ENCODE measurements at regions not wholly inside any gene's neighbourhood (a gene's known extent, or its start where the extent isn't known, plus 50 kb on each side); places are given as distances from the start of the nearest gene placed in this dataset.
A peak's percentile ranks its signal among the peaks of the same experiment; 100 is the strongest.

GRCh38 chr10:109433434-109433833 is 489.9 kb downstream of the XPNPEP1 start:
- no peak overlapping the region for H3K4me3 ChIP-seq (ENCODE audit: extremely low read depth in 1 of 4, insufficient read depth in 2 of 4, low read depth in 3 of 4, low read length in 4 of 4)
- ChIA-PET CTCF (ENCODE audit: partially characterized antibody) (interaction anchor here (0.7 to 1.1 kb wide), 3 partner anchors 23 to 340 kb away, joined by 3 read pairs; no protein-coding TSS in a partner anchor), POLR2A (ENCODE audit: partially characterized antibody) (no interaction called here)
- no peaks in the 10 kb centered on the region for H3K4me1 ChIP-seq (replicated peaks in 1 of 4; ENCODE audit: control insufficient read depth in 3 of 4, insufficient read depth in 4 of 4, low read length in 3 of 4)
- no peaks in the 10 kb centered on the region for H3K79me2 ChIP-seq (ENCODE audit: control insufficient read depth in 1 of 2, insufficient read depth in 2 of 2, low read length in 2 of 2)
- peak overlapping the region; percentile 49; the same call in 1 of the 2 replicates for H2AFZ ChIP-seq (ENCODE audit: low read length)
- no peak overlapping the region for H3K9ac ChIP-seq (replicated peaks in 1 of 4; ENCODE audit: extremely low read depth in 1 of 4, low read depth in 3 of 4, low read length in 3 of 4)
- H3K56ac ChIP-seq (replicated peaks; ENCODE audit: insufficient read length, low read depth, low read length), result no peak overlapping the region
- no peaks in the 10 kb centered on the region for H3K23me2 ChIP-seq (ENCODE audit: low read depth, low read length)
- FAIRE-seq, result no peak
- H2BK20ac ChIP-seq (ENCODE audit: low read length), result no peak overlapping the region
- H2BK5ac ChIP-seq (ENCODE audit: low read depth, low read length), result no peak overlapping the region
- H2BK15ac ChIP-seq (ENCODE audit: low read length), result no peak overlapping the region
- H3K4me2 ChIP-seq (ENCODE audit: insufficient read depth in 1 of 2, low read depth in 2 of 2, low read length in 2 of 2), result no peak overlapping the region
- H2AK5ac ChIP-seq (ENCODE audit: low read depth, low read length), result no peak overlapping the region
- no peak overlapping the region for H2BK120ac ChIP-seq (replicated peaks; ENCODE audit: low read depth, low read length)
- TF ChIP-seq BRCA1 (IDR thresholded peaks at IDR 0.05; ENCODE audit: low read depth, low read length), result no peak
- no peak for TF ChIP-seq EGR1 (IDR thresholded peaks at IDR 0.05; ENCODE audit: borderline replicate concordance, low read depth, low read length)
- no peak for TF ChIP-seq PHF8 (conservative IDR thresholded peaks at IDR 0.05; ENCODE audit: low read depth, low read length)
- TF ChIP-seq KDM1A (IDR thresholded peaks at IDR 0.05; ENCODE audit: borderline replicate concordance, low read length), result no peak
- no peak for TF ChIP-seq CBX5 (IDR thresholded peaks at IDR 0.05; ENCODE audit: low read depth, low read length)
- TF ChIP-seq RBBP5 (IDR thresholded peaks at IDR 0.05; ENCODE audit: borderline replicate concordance, low read depth, low read length), result no peak
- no peak for TF ChIP-seq TCF12 (IDR thresholded peaks at IDR 0.05; ENCODE audit: low read depth, low read length)
- TF ChIP-seq CTBP2 (IDR thresholded peaks at IDR 0.05; ENCODE audit: borderline replicate concordance, insufficient read depth, insufficient read length, low read length), result no peak
- no peak for TF ChIP-seq HDAC2 (IDR thresholded peaks at IDR 0.05; ENCODE audit: borderline replicate concordance in 1 of 2, low read depth in 2 of 2, low read length in 2 of 2)
- no peak for TF ChIP-seq MAX (IDR thresholded peaks at IDR 0.05)
- TF ChIP-seq JUND (IDR thresholded peaks at IDR 0.05; ENCODE audit: low read length), result no peak
- H3K23ac ChIP-seq (ENCODE audit: insufficient read length), result no peak overlapping the region
- no peak overlapping the region for H3K18ac ChIP-seq (ENCODE audit: extremely low read depth, low read length)
- H3K27ac ChIP-seq (ENCODE audit: low read depth, low read length), result no peak overlapping the region
- H3K79me1 ChIP-seq (ENCODE audit: low read depth, low read length), result no peaks in the 10 kb centered on the region
- H4K20me1 ChIP-seq (replicated peaks in 1 of 2; ENCODE audit: control insufficient read depth in 1 of 2, insufficient read depth in 2 of 2, low read length in 2 of 2), result no peaks in the 10 kb centered on the region
- no peak overlapping the region for H3K14ac ChIP-seq (ENCODE audit: insufficient read length)
- DNase-seq (ENCODE audit: low read depth in 1 of 2, low spot score in 2 of 2), result no peak
- H4K5ac ChIP-seq (ENCODE audit: insufficient read length, low read depth, low read length), result no peak overlapping the region
- no peaks in the 10 kb centered on the region for H3K36me3 ChIP-seq (ENCODE audit: control insufficient read depth in 2 of 4, insufficient read depth in 4 of 4, low read length in 3 of 4)
- H3K27me3 ChIP-seq (replicated peaks in 1 of 4; ENCODE audit: control insufficient read depth in 3 of 4, extremely low read depth in 1 of 4, insufficient read depth in 3 of 4, low read length in 3 of 4), result no peaks in the 10 kb centered on the region
- no peak overlapping the region for H2BK12ac ChIP-seq (ENCODE audit: low read depth, low read length)
- no peak overlapping the region for H4K91ac ChIP-seq (replicated peaks; ENCODE audit: insufficient read length, low read length)
- H3K4ac ChIP-seq (replicated peaks; ENCODE audit: insufficient read length, low read depth, low read length), result no peak overlapping the region
- no peak overlapping the region for H4K8ac ChIP-seq (ENCODE audit: extremely low read depth, insufficient read depth, low read length)
- no peaks in the 10 kb centered on the region for H3K9me3 ChIP-seq (ENCODE audit: insufficient read depth in 2 of 2, low read depth in 1 of 2, low read length in 1 of 2)
